Activated T-helper 1 cell treated with Interleukin-2 at 50 U/mL for 16 hours (primary cell): ENCODE measurements at regions not wholly inside any gene's neighbourhood (a gene's known extent, or its start where the extent isn't known, plus 50 kb on each side); places are given as distances from the start of the nearest gene placed in this dataset.

ENCODE experiments used
- DNase-seq: peaks from one replicate; pipeline ENCODE4 v3.0.0-alpha.2; 2020; ENCODE audit warnings: low read depth

- DNase-seq = no peak
Measured at GRCh38 chr2:191559569-191559968, 118.4 kb upstream of the NABP1 start.

GRCh38 chr2:191560411-191560980, 117.4 kb upstream of the NABP1 start:
- DNase-seq = no peak

- no peak for DNase-seq
Measured at GRCh38 chr2:191565120-191565519, 112.8 kb upstream of the NABP1 start.

- no peak for DNase-seq
Measured at GRCh38 chr2:191565647-191566198, 112.2 kb upstream of the NABP1 start.

- peak; percentile 32 for DNase-seq
Measured at GRCh38 chr2:191566344-191566743, 111.6 kb upstream of the NABP1 start.

GRCh38 chr2:191567206-191567605, 110.7 kb upstream of the NABP1 start:
- DNase-seq = no peak

GRCh38 chr2:191569025-191569424, 108.9 kb upstream of the NABP1 start:
- DNase-seq = no peak

GRCh38 chr2:191571163-191571769, 106.7 kb upstream of the NABP1 start:
- DNase-seq = no peak

GRCh38 chr2:191572319-191572718, 105.6 kb upstream of the NABP1 start:
- DNase-seq = no peak

- DNase-seq = no peak
Measured at GRCh38 chr2:191573216-191573615, 104.7 kb upstream of the NABP1 start.

- no peak for DNase-seq
Measured at GRCh38 chr2:191574232-191574631, 103.7 kb upstream of the NABP1 start.

- DNase-seq = no peak
Measured at GRCh38 chr2:191577605-191578004, 100.3 kb upstream of the NABP1 start.

GRCh38 chr2:191578031-191578430, 99.9 kb upstream of the NABP1 start:
- no peak for DNase-seq

- DNase-seq = no peak
Measured at GRCh38 chr2:191580581-191580980, 97.4 kb upstream of the NABP1 start.

- DNase-seq = no peak
Measured at GRCh38 chr2:191581003-191581402, 96.9 kb upstream of the NABP1 start.

GRCh38 chr2:191582355-191582754, 95.6 kb upstream of the NABP1 start:
- no peak for DNase-seq

- DNase-seq = no peak
Measured at GRCh38 chr2:191591025-191591424, 86.9 kb upstream of the NABP1 start.

- no peak for DNase-seq
Measured at GRCh38 chr2:191593622-191594385, 84.1 kb upstream of the NABP1 start.

- DNase-seq = no peak
Measured at GRCh38 chr2:191597186-191597751, 80.7 kb upstream of the NABP1 start.

GRCh38 chr2:191598296-191598695, 79.6 kb upstream of the NABP1 start:
- no peak for DNase-seq

GRCh38 chr2:191601060-191601459, 76.9 kb upstream of the NABP1 start:
- DNase-seq = no peak

GRCh38 chr2:191604154-191604553, 73.8 kb upstream of the NABP1 start:
- DNase-seq = no peak

GRCh38 chr2:191607096-191607495, 70.8 kb upstream of the NABP1 start:
- no peak for DNase-seq
